ENCODE measurements at regions not wholly inside any gene's neighbourhood (a gene's known extent, or its start where the extent isn't known, plus 50 kb on each side); places are given as distances from the start of the nearest gene placed in this dataset.

DNA sequence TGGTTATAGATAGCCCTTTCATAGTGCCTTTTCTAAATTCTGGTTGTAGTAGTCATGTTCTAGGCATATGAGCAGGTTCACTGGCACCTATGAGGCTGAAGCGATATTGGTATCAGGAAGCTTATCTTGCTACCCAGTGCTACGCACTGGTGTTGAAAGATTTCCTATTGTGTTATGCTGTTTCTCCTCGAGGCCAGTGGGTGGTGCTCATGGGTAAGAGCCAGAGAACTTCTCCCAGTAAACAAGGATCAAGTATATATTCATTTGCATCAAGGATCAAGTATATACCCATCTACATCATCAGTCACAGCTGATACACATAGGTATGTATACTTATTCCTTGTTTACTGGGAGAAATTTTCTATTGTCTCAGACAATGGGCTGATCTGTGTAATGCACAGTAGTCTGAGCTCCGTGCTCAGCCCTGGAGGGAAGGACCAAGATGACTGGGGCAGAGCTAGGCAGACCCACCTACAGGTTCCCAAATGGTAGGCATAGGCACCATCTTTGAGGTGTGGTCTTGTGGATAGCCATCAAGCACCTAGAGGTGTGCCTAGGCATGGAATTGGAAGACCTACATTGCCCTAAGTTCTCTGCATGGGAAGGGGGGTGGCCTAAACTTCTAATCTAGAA, 101.2 kb upstream of the GALNT13 start:
- H3K4me3 Mint-ChIP-seq = no peak overlapping the region
- DNase-seq (no peak), ATAC-seq (replicated peaks in 1 of 2) (no peak)
- no peaks in the 10 kb centered on the region for H3K4me1 Mint-ChIP-seq (ENCODE audit: low read depth)
- peaks cover 12 to 27% of the 10 kb centered on the region in 2 donors for H3K9me3 Mint-ChIP-seq
- H3K27me3 Mint-ChIP-seq (ENCODE audit: low read depth) = no peaks in the 10 kb centered on the region
- peaks cover 3 to 7% of the 10 kb centered on the region in 2 donors for H3K36me3 Mint-ChIP-seq (ENCODE audit: insufficient read depth in 2 of 2)
- H3K27ac Mint-ChIP-seq = no peak overlapping the region

DNA sequence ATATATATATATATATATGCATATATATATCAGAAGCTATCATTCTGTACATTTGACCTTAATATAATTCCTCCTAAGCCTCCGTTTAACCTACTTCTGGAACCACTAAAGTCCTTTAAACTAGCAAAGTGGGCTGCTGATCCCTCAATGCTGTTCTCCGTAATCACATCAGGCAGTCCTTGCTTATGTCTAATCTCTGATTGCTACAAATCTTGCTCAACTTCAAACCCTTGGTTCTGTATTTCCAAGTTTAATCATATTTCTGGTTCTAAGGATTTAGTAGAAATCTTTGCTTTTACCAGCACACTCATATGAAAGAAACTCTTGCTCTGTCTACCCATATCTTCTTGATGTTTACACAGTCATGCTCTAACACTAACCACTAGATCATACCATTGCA, 91.5 kb upstream of the GALNT13 start:
- Mint-ChIP-seq H3K9me3 (peaks cover 3 to 13% of the 10 kb centered on the region in 2 donors), H3K4me1 (ENCODE audit: low read depth) (no peaks in the 10 kb centered on the region), H3K4me3 (no peak overlapping the region), H3K27me3 (ENCODE audit: low read depth) (no peaks in the 10 kb centered on the region), H3K36me3 (ENCODE audit: insufficient read depth in 2 of 2) (no peaks in the 10 kb centered on the region), H3K27ac (no peak overlapping the region)
- ATAC-seq (replicated peaks in 1 of 2) (no peak), DNase-seq (no peak)

DNA sequence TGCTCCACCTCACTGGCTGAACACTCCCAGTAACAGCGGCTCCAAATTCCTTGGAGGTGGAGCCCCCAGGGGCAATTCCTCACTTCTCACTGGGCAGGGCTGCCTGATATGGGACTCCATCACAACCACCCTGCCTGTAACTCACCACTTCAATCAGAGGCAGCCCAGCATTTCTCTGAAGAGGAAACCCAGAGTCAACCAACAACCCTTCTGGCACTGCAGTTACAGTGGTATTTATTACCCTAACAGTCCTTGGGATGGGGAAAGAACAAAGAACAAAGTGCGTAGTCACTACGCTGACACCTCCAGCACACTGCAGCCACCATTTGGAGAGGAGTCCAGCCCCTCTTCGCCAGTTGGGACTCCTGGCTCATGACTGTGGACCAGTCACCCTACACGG, 85.7 kb upstream of the GALNT13 start:
- no peak overlapping the region for H3K27ac Mint-ChIP-seq
- no peaks in the 10 kb centered on the region for H3K4me1 Mint-ChIP-seq (ENCODE audit: low read depth)

DNA sequence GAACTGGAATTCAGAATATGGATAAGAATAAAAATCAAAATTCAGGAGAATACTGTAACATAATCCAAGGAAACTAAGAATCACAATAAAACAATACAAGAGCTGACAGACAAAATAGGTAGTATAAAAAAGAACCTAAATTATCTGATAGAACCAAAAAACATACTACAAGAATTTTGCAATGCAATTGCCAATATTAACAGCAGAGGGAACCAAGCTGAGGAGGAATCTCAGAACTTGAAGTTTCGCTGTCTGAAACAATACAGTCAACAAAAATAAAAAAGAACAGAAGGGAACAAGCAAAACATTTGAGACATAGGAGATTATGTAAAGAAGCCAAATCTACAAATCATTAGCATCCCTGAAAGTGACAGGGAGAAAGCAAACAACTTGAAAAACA, 84.1 kb upstream of the GALNT13 start:
- no peak overlapping the region for H3K4me3 Mint-ChIP-seq
- no peaks in the 10 kb centered on the region for H3K27me3 Mint-ChIP-seq (ENCODE audit: low read depth)
- DNase-seq (no peak), ATAC-seq (replicated peaks in 1 of 2) (no peak)
- no peaks in the 10 kb centered on the region for H3K4me1 Mint-ChIP-seq (ENCODE audit: low read depth)
- H3K36me3 Mint-ChIP-seq (ENCODE audit: insufficient read depth in 2 of 2) = no peaks in the 10 kb centered on the region
- H3K27ac Mint-ChIP-seq = no peak overlapping the region
- H3K9me3 Mint-ChIP-seq = peaks cover 5 to 8% of the 10 kb centered on the region in 2 donors

More for the DNA sequence above, 85.7 kb upstream of the GALNT13 start:
- Mint-ChIP-seq H3K36me3 (ENCODE audit: insufficient read depth in 2 of 2) (no peaks in the 10 kb centered on the region), H3K4me3 (no peak overlapping the region), H3K27me3 (ENCODE audit: low read depth) (no peaks in the 10 kb centered on the region), H3K9me3 (peaks cover 4 to 6% of the 10 kb centered on the region in 2 donors)
- ATAC-seq (replicated peaks in 1 of 2) (no peak), DNase-seq (no peak)

DNA sequence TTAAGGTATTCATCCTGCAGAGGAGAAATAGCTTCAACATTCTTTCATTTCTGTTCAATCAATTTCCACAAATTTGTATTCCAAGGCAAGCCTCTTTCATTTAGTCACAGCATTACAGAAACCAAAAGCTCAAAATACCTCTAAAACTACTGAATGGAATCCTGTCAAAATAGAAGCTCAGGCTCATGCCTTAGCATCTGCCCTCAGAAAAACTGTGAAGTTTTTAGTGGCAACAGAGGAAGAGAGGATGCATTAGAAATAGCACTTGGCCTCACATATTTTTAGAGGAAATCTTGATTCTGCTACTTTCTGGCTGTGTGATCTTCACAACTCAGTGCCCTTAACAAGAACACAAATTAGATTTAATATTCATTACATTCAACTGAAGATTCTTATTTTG, 69.1 kb upstream of the GALNT13 start:
- ATAC-seq (replicated peaks in 1 of 2) = no peak
- H3K27me3 Mint-ChIP-seq (ENCODE audit: low read depth) = no peaks in the 10 kb centered on the region
- no peak overlapping the region for H3K4me3 Mint-ChIP-seq
- H3K27ac Mint-ChIP-seq = no peak overlapping the region
- peaks cover 0 to 2% of the 10 kb centered on the region in 2 donors for H3K9me3 Mint-ChIP-seq
- no peak for DNase-seq
- H3K36me3 Mint-ChIP-seq (ENCODE audit: insufficient read depth in 2 of 2) = no peaks in the 10 kb centered on the region
- H3K4me1 Mint-ChIP-seq (ENCODE audit: low read depth) = no peaks in the 10 kb centered on the region

DNA sequence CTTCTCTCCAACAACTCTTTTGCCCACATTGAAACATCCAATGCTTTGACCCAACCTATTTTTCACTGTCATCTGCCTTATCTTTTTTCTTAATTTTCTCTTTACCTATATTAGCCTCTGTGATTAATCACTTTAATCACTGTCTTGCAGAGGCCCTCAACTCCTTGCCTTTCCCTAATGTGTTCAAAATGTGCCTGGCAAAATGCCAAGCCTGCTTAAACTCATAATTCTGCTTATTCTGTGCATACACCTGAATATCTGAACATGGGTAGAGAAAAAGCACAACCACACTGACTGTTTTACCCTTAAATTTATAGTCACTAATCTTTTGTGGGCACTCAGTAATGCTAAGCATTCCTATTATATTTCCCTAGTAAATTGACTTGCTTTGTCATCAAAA, 63.0 kb upstream of the GALNT13 start:
- H3K27ac Mint-ChIP-seq = no peak overlapping the region
- H3K4me1 Mint-ChIP-seq (ENCODE audit: low read depth) = no peaks in the 10 kb centered on the region

DNA sequence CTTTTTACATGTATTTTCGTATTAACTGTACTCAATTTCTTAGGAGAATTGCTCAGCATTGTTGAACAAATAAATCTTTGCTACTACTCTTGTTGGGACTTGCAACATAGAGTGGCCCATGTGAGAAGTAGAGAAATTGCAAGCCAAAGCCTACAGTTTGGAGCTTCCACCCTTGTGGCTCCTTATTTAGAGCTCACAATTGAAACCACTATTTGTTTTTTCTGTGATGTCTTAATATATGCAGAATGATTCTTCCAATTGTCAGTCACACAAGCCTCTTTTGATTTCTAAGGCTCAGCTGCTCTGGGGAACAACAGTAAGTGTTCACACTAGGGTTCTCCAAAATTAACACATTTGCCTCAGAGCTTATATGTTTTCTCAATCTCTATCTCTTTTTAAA, 60.2 kb upstream of the GALNT13 start:
- H3K4me3 Mint-ChIP-seq = no peak overlapping the region
- H3K9me3 Mint-ChIP-seq = peaks cover 3% of the 10 kb centered on the region in 2 donors
- no peak overlapping the region for H3K27ac Mint-ChIP-seq
- no peaks in the 10 kb centered on the region for H3K36me3 Mint-ChIP-seq (ENCODE audit: insufficient read depth in 2 of 2)
- H3K4me1 Mint-ChIP-seq (ENCODE audit: low read depth) = no peaks in the 10 kb centered on the region
- no peak for ATAC-seq (replicated peaks in 1 of 2)
- DNase-seq = no peak
- H3K27me3 Mint-ChIP-seq (ENCODE audit: low read depth) = no peaks in the 10 kb centered on the region

More for the DNA sequence above, 63.0 kb upstream of the GALNT13 start:
- DNase-seq = no peak
- Mint-ChIP-seq H3K36me3 (ENCODE audit: insufficient read depth in 2 of 2) (no peaks in the 10 kb centered on the region), H3K27me3 (ENCODE audit: low read depth) (no peaks in the 10 kb centered on the region), H3K9me3 (peaks cover 3% of the 10 kb centered on the region in 2 donors), H3K4me3 (no peak overlapping the region)
- no peak for ATAC-seq (replicated peaks in 1 of 2)

DNA sequence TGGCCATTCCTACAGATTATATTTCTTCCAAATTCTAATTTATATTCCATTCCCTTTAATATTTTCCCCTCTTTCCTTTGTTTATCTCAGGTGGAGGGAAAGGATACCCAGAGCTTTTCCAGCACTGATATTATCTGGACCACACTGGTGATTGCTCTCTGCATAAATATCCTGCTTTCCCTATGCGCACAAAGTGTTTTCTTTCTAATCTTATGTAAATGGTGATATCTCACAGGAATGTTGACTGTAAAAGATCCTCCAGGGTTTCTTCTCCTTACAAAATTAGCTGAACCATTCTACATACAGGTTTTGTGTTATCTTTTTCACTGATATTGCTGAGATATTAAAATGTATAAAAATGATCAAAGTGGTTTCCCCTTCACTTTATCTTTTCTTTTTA, 59.1 kb upstream of the GALNT13 start:
- Mint-ChIP-seq H3K27ac (no peak overlapping the region), H3K4me1 (ENCODE audit: low read depth) (no peaks in the 10 kb centered on the region), H3K36me3 (ENCODE audit: insufficient read depth in 2 of 2) (no peaks in the 10 kb centered on the region), H3K9me3 (peaks cover 3 to 5% of the 10 kb centered on the region in 2 donors), H3K4me3 (no peak overlapping the region), H3K27me3 (ENCODE audit: low read depth) (no peaks in the 10 kb centered on the region)
- DNase-seq = no peak
- ATAC-seq (replicated peaks in 1 of 2) = no peak

DNA sequence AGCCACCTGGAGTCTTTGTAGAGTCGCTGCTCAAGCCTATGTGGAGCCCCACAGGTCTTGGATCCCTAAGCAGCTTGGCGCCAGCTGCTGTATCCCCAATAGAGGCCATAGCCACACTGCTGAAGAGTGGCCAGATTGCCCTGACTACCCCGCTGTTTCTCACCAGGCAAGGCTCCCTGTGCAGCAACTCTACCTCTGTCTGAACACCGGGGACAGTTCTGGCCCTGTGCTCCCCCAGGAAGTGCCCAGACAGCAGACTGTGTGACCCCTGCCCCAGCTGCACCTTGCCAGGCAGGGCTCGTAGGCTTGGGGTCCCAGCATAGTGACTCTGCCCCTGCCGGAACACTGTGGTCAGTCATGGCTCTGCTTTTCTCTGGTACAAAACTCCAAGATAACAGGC, 53.5 kb upstream of the GALNT13 start:
- DNase-seq = no peak
- Mint-ChIP-seq H3K4me1 (ENCODE audit: low read depth) (no peaks in the 10 kb centered on the region), H3K36me3 (ENCODE audit: insufficient read depth in 2 of 2) (peaks cover 0 to 2% of the 10 kb centered on the region in 2 donors), H3K27ac (no peak overlapping the region), H3K4me3 (no peak overlapping the region), H3K27me3 (ENCODE audit: low read depth) (no peaks in the 10 kb centered on the region), H3K9me3 (peaks cover 6 to 13% of the 10 kb centered on the region in 2 donors)
- ATAC-seq (replicated peaks in 1 of 2) = no peak

DNA sequence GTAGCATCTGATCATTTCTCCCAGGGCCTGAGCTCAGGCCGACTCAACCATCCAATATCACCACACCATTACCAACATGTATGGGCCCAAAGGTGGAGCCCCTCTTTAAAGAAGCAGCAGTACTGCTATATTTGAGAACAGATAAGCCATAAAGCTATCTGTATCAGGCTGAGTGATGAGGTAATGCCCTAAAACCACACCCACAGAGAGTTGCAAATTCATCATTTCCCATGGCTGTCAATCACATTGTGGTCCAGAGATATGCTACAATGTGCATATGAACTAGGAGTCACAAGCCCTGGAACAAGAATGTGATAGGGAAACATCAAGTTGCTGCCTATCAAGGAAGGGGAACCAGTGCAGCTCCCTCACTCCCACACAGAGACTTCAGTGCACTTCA, 52.6 kb upstream of the GALNT13 start:
- H3K4me1 Mint-ChIP-seq (ENCODE audit: low read depth) = no peaks in the 10 kb centered on the region
- H3K9me3 Mint-ChIP-seq = peaks cover 7 to 13% of the 10 kb centered on the region in 2 donors
- peaks cover 0 to 2% of the 10 kb centered on the region in 2 donors for H3K36me3 Mint-ChIP-seq (ENCODE audit: insufficient read depth in 2 of 2)
- DNase-seq = no peak
- H3K27me3 Mint-ChIP-seq (ENCODE audit: low read depth) = no peaks in the 10 kb centered on the region
- no peak overlapping the region for H3K4me3 Mint-ChIP-seq
- no peak for ATAC-seq (replicated peaks in 1 of 2)
- H3K27ac Mint-ChIP-seq = no peak overlapping the region

DNA sequence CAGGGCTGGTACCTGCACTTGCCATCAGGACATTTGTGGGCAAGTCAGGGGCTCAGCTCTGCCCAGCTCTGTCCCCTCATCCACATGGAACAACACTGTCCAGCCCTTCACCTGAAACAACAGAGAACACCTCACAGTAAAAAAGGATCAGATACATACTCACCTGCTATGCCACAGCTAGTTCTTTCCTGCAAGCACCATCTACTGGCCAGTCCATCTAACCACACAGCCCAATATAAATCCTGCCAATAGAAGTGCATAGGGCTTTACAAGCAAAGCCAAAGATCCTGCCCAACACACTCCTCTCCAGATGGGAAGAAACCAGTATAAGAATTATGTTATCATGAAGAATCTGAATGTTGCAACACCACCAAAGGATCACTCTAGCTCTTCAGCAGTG, 52.2 kb upstream of the GALNT13 start:
- H3K27me3 Mint-ChIP-seq (ENCODE audit: low read depth) = no peaks in the 10 kb centered on the region
- no peaks in the 10 kb centered on the region for H3K4me1 Mint-ChIP-seq (ENCODE audit: low read depth)
- H3K36me3 Mint-ChIP-seq (ENCODE audit: insufficient read depth in 2 of 2) = peaks cover 0 to 2% of the 10 kb centered on the region in 2 donors
- H3K4me3 Mint-ChIP-seq = no peak overlapping the region
- no peak overlapping the region for H3K27ac Mint-ChIP-seq
- peaks cover 7 to 13% of the 10 kb centered on the region in 2 donors for H3K9me3 Mint-ChIP-seq
- DNase-seq = no peak
- no peak for ATAC-seq (replicated peaks in 1 of 2)

All from activated T-cell treated with anti-CD3 and anti-CD28 coated beads, Interleukin-2, amount 50 U/mL, for 72 hours (primary cell).